Amniotic epithelial cell (primary cell): ENCODE measurements at regions not wholly inside any gene's neighbourhood (a gene's known extent, or its start where the extent isn't known, plus 50 kb on each side); places are given as distances from the start of the nearest gene placed in this dataset.

Experiments used
- DNase-seq: peaks from one replicate; pipeline ENCODE4 v3.0.0-alpha.2; 2010; ENCODE audit warnings: low read depth

DNA sequence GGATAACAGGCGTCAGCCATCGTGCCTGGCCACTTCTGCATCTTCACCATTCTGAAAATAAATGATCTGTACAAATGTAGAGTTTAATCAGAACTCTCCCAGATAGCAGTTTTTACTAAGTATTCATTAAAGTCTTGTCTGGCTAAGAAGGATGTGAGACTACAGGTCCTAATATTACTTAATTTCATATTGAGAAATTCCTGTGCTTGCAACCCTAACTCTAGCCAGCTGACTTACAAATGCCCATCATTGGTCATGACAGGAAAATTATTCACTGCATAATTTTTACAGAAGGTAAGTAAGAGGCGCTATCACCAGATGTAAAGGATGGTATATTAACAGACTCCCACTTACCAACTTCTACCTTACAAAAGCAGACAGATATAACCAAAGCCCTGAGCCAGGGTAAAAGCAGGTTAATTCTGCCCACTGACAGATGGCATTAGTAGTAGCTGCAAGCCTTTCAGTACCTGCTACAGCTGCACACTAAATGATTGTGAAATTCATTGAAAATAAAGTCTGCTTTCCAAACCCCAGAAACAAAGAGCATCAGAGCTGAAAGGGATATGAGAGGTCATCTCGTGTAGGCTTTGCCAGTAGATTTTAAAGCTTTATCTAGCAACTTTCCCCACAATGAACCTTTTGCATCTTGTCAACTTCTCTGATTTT lies 55.9 kb upstream of the FOXN2 start:
- DNase-seq = no peak

- DNase-seq = no peak
These were observed 54.7 kb upstream of the FOXN2 start for GRCh38 chr2:48259811-48260210.

DNA sequence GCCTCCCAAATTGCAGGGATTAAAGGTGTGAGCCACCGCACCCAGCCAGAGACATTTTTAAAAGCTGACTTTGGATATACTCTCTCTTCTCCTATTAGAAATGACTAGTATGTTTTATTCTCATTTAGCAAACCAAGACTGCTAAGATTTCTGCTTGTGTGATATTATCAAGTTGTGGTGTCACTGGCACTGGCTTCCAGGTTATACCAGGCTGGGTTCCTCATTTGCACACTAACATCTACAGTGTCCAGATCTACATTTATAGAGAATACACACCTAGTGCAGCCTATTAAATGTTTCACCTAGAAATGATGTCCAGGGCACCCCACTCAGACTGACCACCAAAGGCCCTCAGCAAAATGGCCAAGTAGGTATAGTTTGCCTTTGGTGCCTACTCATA lies 49.9 kb upstream of the FOXN2 start:
- DNase-seq = no peak
